ENCODE measurements at regions not wholly inside any gene's neighbourhood (a gene's known extent, or its start where the extent isn't known, plus 50 kb on each side); places are given as distances from the start of the nearest gene placed in this dataset.

GRCh38 chr20:36104244-36104643 lies 50.3 kb upstream of the EPB41L1 start:
- TF ChIP-seq CTCF (IDR thresholded peaks at IDR 0.05; ENCODE audit: control insufficient read depth, extremely low read depth, insufficient read depth), result no peak
- H3K4me3 ChIP-seq (ENCODE audit: low read depth, low read length), result no peak overlapping the region
- DNase-seq (ENCODE audit: low read depth), result no peak

Measured in LNCaP clone FGC (cell line).